NCI-H226 (cell line): ENCODE measurements at regions not wholly inside any gene's neighbourhood (a gene's known extent, or its start where the extent isn't known, plus 50 kb on each side); places are given as distances from the start of the nearest gene placed in this dataset.
"Not testable (repeated sequence)": the region's sequence is repeated elsewhere in the genome, so short reads cannot be mapped to it uniquely, and the experiment has no call there.

Experiments
- DNase-seq: peaks from one replicate; pipeline ENCODE4 v3.0.0-alpha.2; 2015

DNA sequence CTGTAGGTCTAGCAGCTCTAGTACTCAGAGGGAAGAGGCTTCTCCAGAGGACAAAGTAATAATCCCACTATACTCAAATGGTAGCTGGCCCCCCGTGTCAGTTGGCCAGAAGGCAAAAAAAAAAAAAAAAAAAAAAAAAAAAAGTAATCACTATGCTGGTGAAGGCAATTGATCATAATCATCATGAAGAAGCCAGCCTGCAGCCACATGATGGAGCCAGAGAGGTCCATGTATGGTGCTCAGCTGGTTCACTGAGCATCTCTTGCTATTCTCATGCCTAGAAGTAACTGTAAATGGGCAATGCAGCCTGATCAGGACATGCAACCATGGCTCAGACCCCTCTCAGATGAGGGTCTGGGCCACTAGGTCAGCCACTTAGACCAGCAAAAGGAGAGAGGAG, 378.8 kb downstream of the MED13L start:
- no peak for DNase-seq

- no peak for DNase-seq
These were observed 379.8 kb downstream of the MED13L start for GRCh38 chr12:115897729-115898128.

DNA sequence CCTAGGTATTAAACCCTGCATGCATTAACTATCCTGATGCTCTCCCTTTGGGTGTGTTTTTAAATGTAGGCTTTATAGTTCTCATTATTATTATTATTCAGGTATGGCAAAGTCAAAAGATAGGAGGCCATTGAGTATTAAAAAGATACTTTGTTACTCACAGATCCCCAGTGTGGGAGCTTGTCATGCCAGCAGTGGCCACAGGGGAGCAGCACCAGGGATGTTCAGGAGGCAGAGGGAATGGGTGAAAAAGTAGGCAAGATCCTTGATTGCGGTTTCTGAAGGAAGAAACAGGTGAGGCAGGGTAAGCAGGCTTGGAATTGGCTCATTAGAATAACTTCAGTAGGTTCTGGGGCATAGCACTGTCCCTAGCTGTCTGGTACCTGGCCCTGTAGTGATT, 382.2 kb downstream of the MED13L start:
- no peak for DNase-seq

GRCh38 chr12:115891556-115892164, 385.8 kb downstream of the MED13L start:
- no peak for DNase-seq

GRCh38 chr12:115886666-115887065, 390.8 kb downstream of the MED13L start:
- no peak for DNase-seq

DNA sequence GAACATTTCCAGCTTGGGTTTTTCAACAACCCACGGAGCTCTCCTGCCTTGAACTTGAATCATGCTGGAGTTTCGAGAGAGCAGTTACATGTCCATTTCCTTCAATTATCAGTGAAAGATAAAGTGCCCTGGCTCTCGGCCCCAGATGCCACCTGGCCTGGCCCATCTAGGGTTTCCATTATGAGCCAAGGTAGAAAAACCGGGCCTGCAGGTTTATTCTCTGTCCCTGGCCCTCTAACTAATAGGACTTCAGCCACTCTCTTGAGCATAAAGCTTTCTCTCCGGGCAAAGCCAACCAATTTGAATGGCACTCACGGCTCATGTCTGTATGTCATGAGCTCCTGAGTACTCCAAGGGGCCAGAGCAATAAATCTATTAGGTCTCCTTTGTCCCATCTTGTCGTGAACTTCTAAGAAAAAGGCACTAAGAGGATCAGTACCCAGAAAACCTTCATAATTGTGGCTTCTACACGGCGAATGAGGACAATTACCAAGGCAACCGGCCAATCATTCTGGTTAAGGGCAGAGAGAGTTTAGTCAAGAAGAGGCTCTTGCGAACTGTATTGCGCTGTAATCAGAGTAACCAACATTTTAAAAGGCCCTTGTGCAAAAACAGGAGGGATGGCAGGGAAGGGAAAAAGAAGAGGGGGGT, 392.3 kb downstream of the MED13L start:
- DNase-seq = no peak

GRCh38 chr12:115882936-115883335, 394.6 kb downstream of the MED13L start:
- DNase-seq = no peak

DNA sequence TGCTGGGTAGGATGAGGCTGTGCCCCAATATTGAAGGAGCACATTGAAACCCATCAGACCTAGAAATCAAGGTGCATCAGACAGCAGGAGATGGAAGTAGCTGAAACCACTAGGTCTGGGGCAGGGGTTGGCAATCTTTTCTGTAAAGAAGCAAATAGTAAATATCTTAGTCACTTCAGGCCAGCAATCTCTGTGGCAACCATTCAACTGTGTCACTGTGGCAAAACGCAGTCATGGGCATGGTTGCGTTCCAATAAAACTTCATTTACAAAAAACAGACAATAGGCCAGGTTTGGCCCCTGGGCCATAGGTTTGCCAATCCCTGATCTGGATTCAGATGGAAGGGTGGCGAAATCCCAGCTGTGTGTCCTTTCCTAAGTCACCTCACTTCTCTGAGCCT, 397.3 kb downstream of the MED13L start:
- no peak for DNase-seq

DNA sequence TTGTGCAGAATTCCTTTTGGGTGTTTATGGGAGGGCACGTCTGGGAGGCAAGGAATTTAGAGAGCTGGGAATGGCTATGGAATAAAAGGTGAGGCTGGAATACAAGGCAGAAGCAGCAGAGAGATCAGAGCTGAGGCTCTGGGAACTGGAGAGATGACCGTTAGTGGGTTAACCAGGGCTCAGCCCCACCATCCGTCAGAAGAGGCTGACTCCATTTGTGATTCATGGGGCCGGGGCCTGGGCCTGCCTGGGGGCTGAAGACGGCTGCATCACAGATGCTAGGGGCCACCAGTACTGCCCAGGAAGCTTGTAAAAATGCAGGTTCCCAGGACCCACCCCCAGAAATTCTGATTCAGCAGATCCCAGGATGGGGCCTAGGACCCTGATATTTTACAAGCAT, 398.1 kb downstream of the MED13L start:
- DNase-seq = no peak

GRCh38 chr12:115873451-115874082, 403.9 kb downstream of the MED13L start:
- DNase-seq = no peak

GRCh38 chr12:115872919-115873357, 404.6 kb downstream of the MED13L start:
- no peak for DNase-seq

DNA sequence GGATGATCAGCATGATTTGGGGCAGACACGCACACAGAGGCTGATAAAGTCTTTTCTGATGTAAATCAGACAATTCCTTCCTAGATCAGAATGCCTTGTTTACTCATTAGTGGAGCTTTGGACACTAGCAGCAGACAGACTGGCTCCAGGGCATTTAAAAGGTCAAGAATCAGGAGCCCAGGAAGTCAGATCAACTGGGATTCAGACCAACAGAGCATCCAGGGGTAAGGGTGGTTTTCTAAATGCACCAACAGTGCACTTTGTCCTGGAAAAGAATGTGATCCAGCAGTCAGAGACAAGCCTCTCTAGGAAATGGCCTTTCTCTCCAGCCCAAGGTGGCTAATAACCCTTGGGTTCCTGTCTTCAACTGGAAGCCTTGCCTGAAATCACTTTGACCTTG, 405.3 kb downstream of the MED13L start:
- no peak for DNase-seq

GRCh38 chr12:115871714-115872113, 405.8 kb downstream of the MED13L start:
- DNase-seq = no peak

GRCh38 chr12:115870510-115870909, 407.0 kb downstream of the MED13L start:
- DNase-seq = no peak

GRCh38 chr12:115870021-115870420, 407.5 kb downstream of the MED13L start:
- DNase-seq = no peak

GRCh38 chr12:115869604-115870003, 407.9 kb downstream of the MED13L start:
- no peak for DNase-seq

GRCh38 chr12:115868624-115869023, 408.9 kb downstream of the MED13L start:
- no peak for DNase-seq

DNA sequence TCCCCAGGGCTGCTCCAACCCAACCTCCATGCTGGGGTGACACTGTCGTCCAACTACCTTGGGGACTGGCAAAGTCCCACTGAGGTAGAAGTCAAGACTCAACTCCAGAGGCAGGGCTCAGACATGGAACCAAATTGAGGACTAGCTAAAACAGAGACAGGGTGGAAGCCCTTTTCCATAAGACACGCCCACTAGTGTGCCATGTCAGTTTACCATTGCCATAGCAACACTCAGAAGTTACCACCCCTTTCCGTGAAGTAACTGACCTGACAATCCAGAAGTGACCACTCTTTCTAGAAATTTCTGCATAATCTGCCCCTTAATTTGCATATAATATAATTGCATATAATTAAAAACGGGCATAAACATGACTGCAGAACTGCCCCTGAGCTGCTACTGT, 409.6 kb downstream of the MED13L start:
- no peak for DNase-seq

GRCh38 chr12:115866909-115867525, 410.5 kb downstream of the MED13L start:
- no peak for DNase-seq

- DNase-seq = not testable (repeated sequence)
These were observed 411.2 kb downstream of the MED13L start for GRCh38 chr12:115866281-115866680.

DNA sequence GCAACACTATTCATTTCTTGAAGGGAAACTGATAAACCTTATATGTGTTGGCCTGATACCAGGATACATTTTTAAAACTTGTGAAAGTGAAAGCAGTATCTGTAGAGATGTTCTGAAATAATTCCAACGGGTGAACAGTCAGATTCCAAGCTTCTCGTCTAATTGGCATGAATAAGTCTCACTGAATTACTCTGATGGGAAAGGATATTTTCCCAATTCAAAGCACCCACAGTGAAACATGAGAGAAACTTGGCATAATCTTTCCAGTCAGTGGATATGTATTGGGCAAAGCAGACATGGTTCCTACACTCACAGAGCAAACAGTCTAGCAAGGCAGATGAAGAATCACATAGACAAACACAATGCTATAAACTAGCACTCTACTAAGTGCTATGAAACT, 413.1 kb downstream of the MED13L start:
- DNase-seq = no peak

DNA sequence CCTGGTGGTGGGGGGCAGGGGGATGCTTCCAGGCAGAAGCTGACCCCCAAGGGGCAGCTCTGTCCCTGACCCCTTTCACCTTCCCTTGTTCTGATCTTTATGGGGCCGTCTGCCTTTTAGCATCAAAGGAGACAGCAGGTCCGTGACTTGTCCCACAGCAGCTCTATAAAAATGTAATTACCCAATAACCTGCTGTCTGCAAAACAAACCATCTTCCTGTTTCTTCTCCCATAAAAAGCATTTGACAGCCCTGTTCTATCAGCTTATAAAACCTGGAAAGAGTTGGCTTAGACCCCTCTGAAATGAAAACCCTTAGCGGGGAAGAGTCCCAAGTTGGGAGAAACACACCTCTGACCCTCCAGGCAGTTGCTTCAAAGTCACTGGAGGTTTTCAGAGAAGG, 416.9 kb downstream of the MED13L start:
- DNase-seq = no peak

DNA sequence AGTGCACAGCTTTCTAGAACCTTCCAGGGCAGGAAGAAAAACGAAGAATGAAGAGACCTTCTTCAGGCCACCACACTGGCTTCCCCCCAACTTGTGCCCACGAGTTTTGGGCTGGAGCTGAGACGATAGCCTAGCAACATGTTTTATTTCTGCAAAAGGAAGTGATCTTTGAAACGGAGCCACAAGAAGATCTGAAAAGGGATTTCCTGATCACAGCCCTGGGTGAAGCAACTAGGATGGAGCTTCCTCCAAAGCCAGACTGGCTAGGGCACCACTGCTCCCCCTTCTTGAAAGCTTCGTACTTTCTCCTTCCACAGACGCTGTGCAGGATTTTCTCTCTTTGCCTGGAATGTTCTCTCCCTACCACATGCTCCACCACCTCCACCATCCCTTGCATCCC, 418.3 kb downstream of the MED13L start:
- no peak for DNase-seq

GRCh38 chr12:115857923-115858322, 419.6 kb downstream of the MED13L start:
- no peak for DNase-seq
